ENCODE measurements at regions not wholly inside any gene's neighbourhood (a gene's known extent, or its start where the extent isn't known, plus 50 kb on each side); places are given as distances from the start of the nearest gene placed in this dataset.

DNA sequence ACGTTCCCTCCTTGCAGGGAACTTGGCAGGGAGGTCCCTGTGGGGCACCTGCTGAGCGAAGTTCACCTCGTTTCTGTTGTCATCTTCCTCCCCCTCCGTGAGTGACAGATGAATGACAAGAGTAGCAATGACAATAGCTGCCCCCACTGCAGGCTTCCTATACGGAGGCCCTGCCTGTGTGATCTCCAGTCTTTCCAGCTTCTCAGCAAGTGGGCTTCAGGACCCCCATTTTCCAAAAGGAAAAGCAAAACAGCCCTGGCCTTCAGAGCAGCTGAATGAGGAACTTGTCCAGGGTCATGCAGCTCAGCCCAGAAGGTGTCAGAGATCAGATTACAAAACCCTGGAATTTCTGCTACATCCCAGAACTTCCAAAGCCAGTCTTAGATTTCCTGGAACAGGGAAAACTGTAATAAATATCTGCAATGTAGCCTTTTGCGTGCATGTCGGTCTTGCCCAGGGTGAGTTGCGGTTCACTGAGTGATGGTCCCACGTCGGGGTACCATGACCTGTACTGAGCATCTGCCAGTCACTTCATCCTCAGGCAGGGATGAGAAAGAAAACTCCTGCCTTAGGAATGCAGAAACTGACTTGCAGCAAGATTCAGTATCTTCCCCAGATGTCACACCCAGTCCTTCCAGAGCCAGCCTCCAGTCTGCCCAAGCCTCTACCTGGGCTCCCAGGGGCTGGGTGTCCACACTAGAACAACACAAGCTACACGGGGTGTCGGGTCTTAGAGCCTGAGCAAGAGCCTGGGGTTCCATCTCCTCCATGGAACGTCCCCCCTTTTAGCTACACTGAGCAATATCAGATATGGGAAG, 1457.0 kb downstream of the BRD1 start:
- TF ChIP-seq POLR2AphosphoS5 (IDR thresholded peaks at IDR 0.05; ENCODE audit: borderline replicate concordance, low read depth, low read length) (no peak), EZH2 (IDR thresholded peaks at IDR 0.05) (no peak), FOXP2 (optimal IDR thresholded peaks at IDR 0.05; ENCODE audit: control extremely low read depth, extremely low read length, insufficient read depth) (no peak)
